ENCODE measurements at regions not wholly inside any gene's neighbourhood (a gene's known extent, or its start where the extent isn't known, plus 50 kb on each side); places are given as distances from the start of the nearest gene placed in this dataset.

- TF ChIP-seq POLR2A (IDR thresholded peaks at IDR 0.05) (no peak), CTCF (IDR thresholded peaks at IDR 0.05) (no peak)
Observed at GRCh38 chr2:52082646-52083045, 1050.7 kb upstream of the NRXN1 start.

Data from Peyer's patch (tissue), 4 donors.